ENCODE measurements at regions not wholly inside any gene's neighbourhood (a gene's known extent, or its start where the extent isn't known, plus 50 kb on each side); places are given as distances from the start of the nearest gene placed in this dataset.
"Not testable (repeated sequence)": the region's sequence is repeated elsewhere in the genome, so short reads cannot be mapped to it uniquely, and the experiment has no call there.

GRCh38 chr3:198107840-198108734 is 148.1 kb downstream of the LMLN start:
- ChIA-PET POLR2A (no interaction called here), CTCF (no interaction called here)
- peak; percentile 3 for DNase-seq (ENCODE audit: low read depth, low spot score)
- no peak overlapping the region for H3K4me3 ChIP-seq (ENCODE audit: low read depth, low read length)
- no peaks in the 10 kb centered on the region for H3K9me3 ChIP-seq (ENCODE audit: control insufficient read depth, insufficient read depth, low read length)
- no peak overlapping the region for H3K27ac ChIP-seq (ENCODE audit: low read depth, low read length)
- TF ChIP-seq CTCF (IDR thresholded peaks at IDR 0.05; ENCODE audit: low read depth, low read length): no peak
- peaks cover 20% of the 10 kb centered on the region for H3K27me3 ChIP-seq (ENCODE audit: control insufficient read depth, insufficient read depth, low read length)

GRCh38 chr3:198109883-198110282 is 149.9 kb downstream of the LMLN start:
- no peak overlapping the region for H3K27ac ChIP-seq (ENCODE audit: low read depth, low read length)
- no peak for DNase-seq (ENCODE audit: low read depth, low spot score)
- CTCF ChIA-PET: no interaction called here
- no peak for TF ChIP-seq CTCF (IDR thresholded peaks at IDR 0.05; ENCODE audit: low read depth, low read length)
- POLR2A ChIA-PET: no interaction called here
- H3K27me3 ChIP-seq (ENCODE audit: control insufficient read depth, insufficient read depth, low read length): peaks cover 32% of the 10 kb centered on the region
- H3K4me3 ChIP-seq (ENCODE audit: low read depth, low read length): no peak overlapping the region
- H3K9me3 ChIP-seq (ENCODE audit: control insufficient read depth, insufficient read depth, low read length): no peaks in the 10 kb centered on the region

GRCh38 chr3:198112031-198112430 is 152.0 kb downstream of the LMLN start:
- Histone ChIP-seq H3K9me3 (ENCODE audit: control insufficient read depth, insufficient read depth, low read length) (no peaks in the 10 kb centered on the region), H3K4me3 (ENCODE audit: low read depth, low read length) (no peak overlapping the region), H3K27ac (ENCODE audit: low read depth, low read length) (no peak overlapping the region), H3K27me3 (ENCODE audit: control insufficient read depth, insufficient read depth, low read length) (peaks cover 37% of the 10 kb centered on the region)
- CTCF ChIA-PET: interaction anchor here (2.9 kb wide), 1 partner anchor 31 kb away, joined by 10 read pairs; no protein-coding TSS in a partner anchor
- POLR2A ChIA-PET: interaction anchor here (0.6 kb wide), 1 partner anchor 125 kb away, joined by 3 read pairs; no protein-coding TSS in a partner anchor
- TF ChIP-seq CTCF (IDR thresholded peaks at IDR 0.05; ENCODE audit: low read depth, low read length): no peak
- no peak for DNase-seq (ENCODE audit: low read depth, low spot score)

GRCh38 chr3:198113206-198114053 is 153.4 kb downstream of the LMLN start:
- Histone ChIP-seq H3K27me3 (ENCODE audit: control insufficient read depth, insufficient read depth, low read length) (peaks cover 37% of the 10 kb centered on the region), H3K27ac (ENCODE audit: low read depth, low read length) (no peak overlapping the region), H3K9me3 (ENCODE audit: control insufficient read depth, insufficient read depth, low read length) (no peaks in the 10 kb centered on the region), H3K4me3 (ENCODE audit: low read depth, low read length) (peak overlapping the region; percentile 31; the same call in 1 of the 2 replicates)
- POLR2A ChIA-PET: no interaction called here
- CTCF ChIA-PET: interaction anchor here (0.7 to 2.9 kb wide), 2 partner anchors 21 to 33 kb away, joined by 3 to 10 read pairs; no protein-coding TSS in a partner anchor
- DNase-seq (ENCODE audit: low read depth, low spot score): no peak
- TF ChIP-seq CTCF (IDR thresholded peaks at IDR 0.05; ENCODE audit: low read depth, low read length): no peak

GRCh38 chr3:198114516-198114915 is 154.5 kb downstream of the LMLN start:
- H3K4me3 ChIP-seq (ENCODE audit: low read depth, low read length); POLR2A ChIA-PET; H3K27ac ChIP-seq (ENCODE audit: low read depth, low read length); CTCF ChIA-PET; H3K9me3 ChIP-seq (ENCODE audit: control insufficient read depth, insufficient read depth, low read length); DNase-seq (ENCODE audit: low read depth, low spot score): not testable (repeated sequence)
- H3K27me3 ChIP-seq (ENCODE audit: control insufficient read depth, insufficient read depth, low read length): peaks cover 33% of the 10 kb centered on the region

GRCh38 chr3:198122184-198122583 is 162.2 kb downstream of the LMLN start:
- H3K9me3 ChIP-seq (ENCODE audit: control insufficient read depth, insufficient read depth, low read length); H3K27ac ChIP-seq (ENCODE audit: low read depth, low read length); CTCF ChIA-PET; H3K4me3 ChIP-seq (ENCODE audit: low read depth, low read length); H3K27me3 ChIP-seq (ENCODE audit: control insufficient read depth, insufficient read depth, low read length); DNase-seq (ENCODE audit: low read depth, low spot score); POLR2A ChIA-PET: not testable (repeated sequence)

GRCh38 chr3:198137038-198137835 is 177.2 kb downstream of the LMLN start:
- POLR2A ChIA-PET; DNase-seq (ENCODE audit: low read depth, low spot score); H3K27ac ChIP-seq (ENCODE audit: low read depth, low read length); H3K27me3 ChIP-seq (ENCODE audit: control insufficient read depth, insufficient read depth, low read length); CTCF ChIA-PET; H3K9me3 ChIP-seq (ENCODE audit: control insufficient read depth, insufficient read depth, low read length); H3K4me3 ChIP-seq (ENCODE audit: low read depth, low read length): not testable (repeated sequence)

Measured in AG04450 (cell line).